Activated CD4-positive, alpha-beta memory T cell treated with anti-CD3 and anti-CD28 coated beads for 36 hours (primary cell): ENCODE measurements at regions not wholly inside any gene's neighbourhood (a gene's known extent, or its start where the extent isn't known, plus 50 kb on each side); places are given as distances from the start of the nearest gene placed in this dataset.
"Not testable (repeated sequence)": the region's sequence is repeated elsewhere in the genome, so short reads cannot be mapped to it uniquely, and the experiment has no call there.

Experiments used
- CTCF ChIA-PET: fragments of 350-600 bp; sonication (Branson Sonifier 250); formaldehyde crosslinking; loops from one replicate; lab custom pipeline; 2021; ENCODE audit warnings: antibody characterized with exemption, inconsistent platforms; lab: Charles Lee
- POLR2A ChIA-PET: fragments of 350-600 bp; sonication (Branson Sonifier 250); formaldehyde crosslinking; loops from one replicate; lab custom pipeline; 2021; ENCODE audit warnings: antibody characterized with exemption; lab: Charles Lee
- DNase-seq: peaks from one replicate; pipeline ENCODE4 v3.0.0-alpha.2; 2020
- H3K27ac Mint-ChIP-seq: one replicate; pipeline ENCODE4 v1.8.0; 2021; ENCODE audit warnings: mixed read lengths
- H3K27me3 Mint-ChIP-seq: one replicate; pipeline ENCODE4 v1.8.0; 2021; ENCODE audit warnings: mixed read lengths
- H3K36me3 Mint-ChIP-seq: one replicate; pipeline ENCODE4 v1.8.0; 2021; ENCODE audit warnings: mixed read lengths
- H3K4me1 Mint-ChIP-seq: one replicate; pipeline ENCODE4 v1.8.0; 2021; ENCODE audit warnings: low read depth, mixed read lengths
- H3K4me3 Mint-ChIP-seq: one replicate; pipeline ENCODE4 v1.8.0; 2021; ENCODE audit warnings: mild to moderate bottlenecking, mixed read lengths
- H3K9me3 Mint-ChIP-seq: one replicate; pipeline ENCODE4 v1.8.0; 2021; ENCODE audit warnings: mixed read lengths
- intact Hi-C: fragments of 100-400 bp; cut with micrococcal nuclease; formaldehyde crosslinking; loops from one replicate; pipeline ENCODE4 v1.15.1; 2023

DNA sequence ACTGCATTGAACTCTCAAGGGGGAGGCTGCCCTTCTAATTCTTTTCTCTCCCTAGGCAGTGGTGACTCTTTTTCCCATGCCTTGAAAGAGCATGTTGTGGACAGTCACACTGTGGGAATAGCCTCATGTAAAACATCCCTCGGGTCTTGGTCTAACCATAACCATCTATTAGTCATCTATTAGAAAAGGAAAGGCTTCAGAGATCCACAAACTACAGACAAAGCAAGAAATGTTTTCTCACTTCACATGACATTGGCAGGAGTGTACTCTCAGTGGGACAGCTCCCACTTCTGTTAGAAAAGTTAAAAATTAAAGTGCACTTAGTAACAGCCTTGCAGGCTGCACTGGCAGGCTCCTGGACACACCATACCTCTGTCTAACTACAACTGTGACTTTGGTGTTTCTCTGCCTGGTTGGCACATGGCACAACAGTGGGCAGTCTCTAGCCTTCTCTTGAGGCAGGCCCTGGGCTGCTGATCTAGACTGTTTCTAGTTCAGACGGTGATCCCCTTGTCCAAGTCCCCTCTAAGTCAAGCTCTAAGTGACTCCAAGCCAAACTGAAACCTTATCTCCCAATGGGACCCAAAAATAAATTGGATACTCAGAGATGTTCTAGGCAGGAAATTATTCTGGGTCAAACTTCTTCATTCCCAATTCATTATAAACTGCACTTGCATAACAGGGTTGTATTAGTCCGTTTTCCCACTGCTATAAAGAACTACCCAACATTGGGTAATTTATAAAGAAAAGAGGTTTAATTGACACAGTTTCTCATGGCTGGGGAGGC, 57.9 kb upstream of the ITGB1 start:
- POLR2A ChIA-PET: no interaction called here
- intact Hi-C loops: no loop called here

DNA sequence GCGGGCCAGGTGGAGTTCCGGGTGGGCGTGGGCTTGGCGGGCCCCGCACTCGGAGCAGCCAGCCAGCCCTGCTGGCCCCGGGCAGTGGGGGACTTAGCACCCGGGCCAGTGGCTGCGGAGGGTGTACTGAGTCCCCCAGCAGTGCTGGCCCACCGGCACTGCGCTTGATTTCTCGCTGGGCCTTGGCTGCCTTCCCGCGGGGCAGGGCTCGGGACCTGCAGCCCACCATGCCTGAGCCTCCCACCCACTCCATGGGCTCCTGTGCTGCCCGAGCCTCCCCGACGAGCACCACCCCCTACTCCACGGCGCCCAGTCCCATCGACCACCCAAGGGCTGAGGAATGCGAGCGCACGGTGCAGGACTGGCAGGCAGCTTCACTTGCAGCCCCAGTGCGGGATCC, 55.3 kb upstream of the ITGB1 start:
- CTCF ChIA-PET: interaction anchor here (0.8 kb wide), 1 partner anchor 119 kb away, joined by 3 read pairs; no protein-coding TSS in a partner anchor
- H3K27me3 Mint-ChIP-seq, H3K9me3 Mint-ChIP-seq, H3K27ac Mint-ChIP-seq, H3K36me3 Mint-ChIP-seq, POLR2A ChIA-PET, intact Hi-C loops, H3K4me3 Mint-ChIP-seq, DNase-seq: not testable (repeated sequence)
- peaks cover 38% of the 10 kb centered on the region for H3K4me1 Mint-ChIP-seq

More for the DNA sequence above, 57.9 kb upstream of the ITGB1 start:
- Mint-ChIP-seq H3K4me3 (no peak overlapping the region), H3K4me1 (peaks cover 14% of the 10 kb centered on the region), H3K9me3 (peaks cover 5% of the 10 kb centered on the region), H3K27ac (no peak overlapping the region), H3K36me3 (peaks cover 1% of the 10 kb centered on the region), H3K27me3 (no peaks in the 10 kb centered on the region)
- CTCF ChIA-PET: no interaction called here
- DNase-seq: no peak

DNA sequence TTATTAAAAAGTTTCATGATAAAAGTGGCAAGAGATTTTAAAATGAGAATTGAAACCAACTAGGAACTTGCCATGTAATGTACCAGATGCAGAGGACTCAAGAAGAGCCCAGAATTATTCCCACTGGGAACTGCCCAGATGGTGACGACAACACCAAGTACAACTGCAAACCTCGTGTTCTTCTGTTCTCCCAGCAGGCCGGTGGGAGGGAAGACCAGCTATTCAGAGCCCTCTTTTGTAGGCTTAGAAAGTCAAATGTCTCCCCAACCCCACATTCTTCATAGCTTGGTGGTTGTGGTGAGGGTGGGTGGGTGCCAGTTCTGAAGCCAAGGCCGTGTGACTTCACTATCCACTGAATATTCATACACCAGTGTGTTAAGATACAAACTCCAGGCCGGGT, 54.3 kb upstream of the ITGB1 start:
- Mint-ChIP-seq H3K27ac (no peak overlapping the region), H3K4me3 (no peak overlapping the region), H3K36me3 (peaks cover 1% of the 10 kb centered on the region), H3K27me3 (no peaks in the 10 kb centered on the region), H3K4me1 (peaks cover 40% of the 10 kb centered on the region), H3K9me3 (peaks cover 2% of the 10 kb centered on the region)
- no peak for DNase-seq
- intact Hi-C loops: no loop called here
- ChIA-PET CTCF (interaction anchor here (0.8 kb wide), 1 partner anchor 120 kb away, joined by 3 read pairs; no protein-coding TSS in a partner anchor), POLR2A (no interaction called here)

DNA sequence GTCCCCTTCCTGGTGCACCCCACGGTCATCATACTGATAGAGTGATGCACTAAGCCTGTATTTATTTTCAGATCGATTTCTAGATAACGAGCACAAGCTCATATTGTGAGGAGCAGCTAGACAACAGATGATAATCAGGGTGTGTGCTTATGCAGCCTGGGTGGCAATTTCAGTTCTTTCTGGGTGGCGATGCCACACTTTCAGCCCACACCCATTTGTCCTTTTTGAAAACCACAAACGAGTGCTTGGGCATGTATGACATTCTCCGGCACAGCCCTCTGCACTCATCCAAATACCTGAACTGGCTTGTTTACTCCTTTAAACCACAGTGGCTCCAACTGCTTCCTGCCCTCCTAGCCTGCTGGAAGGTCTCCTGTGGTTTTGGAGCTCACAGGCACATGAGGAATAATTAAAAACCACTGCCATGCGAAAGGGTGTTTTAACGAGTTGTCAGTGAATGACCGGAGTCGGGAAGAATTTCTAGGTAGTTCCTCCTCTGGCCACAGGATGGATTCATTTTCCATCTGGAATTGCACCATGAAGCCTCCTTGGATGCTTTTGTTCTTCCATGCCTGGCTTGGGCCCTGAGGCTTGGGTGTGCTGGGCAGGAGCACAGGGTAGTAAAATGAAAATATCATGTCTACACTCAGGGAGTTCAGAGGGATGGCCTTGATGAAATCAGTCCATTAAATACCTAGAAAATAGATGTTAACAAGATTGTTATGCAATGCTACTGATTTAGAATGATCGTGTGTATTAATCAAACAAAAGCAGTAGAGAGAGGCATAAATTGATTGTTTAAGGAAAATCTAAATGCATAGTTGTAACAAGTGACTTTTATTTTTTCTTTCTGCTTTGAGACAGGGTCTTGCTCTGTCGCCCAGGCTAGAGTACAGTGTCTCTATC, 52.4 kb upstream of the ITGB1 start:
- no peaks in the 10 kb centered on the region for H3K9me3 Mint-ChIP-seq
- H3K36me3 Mint-ChIP-seq: peaks cover 1% of the 10 kb centered on the region
- POLR2A ChIA-PET: interaction anchor here (1.1 to 1.8 kb wide), 6 partner anchors 16 to 133 kb away, joined by 3 to 9 read pairs (median 4); no protein-coding TSS in a partner anchor
- no peaks in the 10 kb centered on the region for H3K27me3 Mint-ChIP-seq
- intact Hi-C loops: no loop called here
- DNase-seq: peak; percentile 49
- peak overlapping the region; percentile 24 for H3K4me3 Mint-ChIP-seq
- peak overlapping the region; percentile 11 for H3K27ac Mint-ChIP-seq
- H3K4me1 Mint-ChIP-seq: peaks cover 40% of the 10 kb centered on the region
- CTCF ChIA-PET: interaction anchor here (1.0 to 3.2 kb wide), 8 partner anchors 92 to 215 kb away, joined by 3 to 50 read pairs (median 6); no protein-coding TSS in a partner anchor

DNA sequence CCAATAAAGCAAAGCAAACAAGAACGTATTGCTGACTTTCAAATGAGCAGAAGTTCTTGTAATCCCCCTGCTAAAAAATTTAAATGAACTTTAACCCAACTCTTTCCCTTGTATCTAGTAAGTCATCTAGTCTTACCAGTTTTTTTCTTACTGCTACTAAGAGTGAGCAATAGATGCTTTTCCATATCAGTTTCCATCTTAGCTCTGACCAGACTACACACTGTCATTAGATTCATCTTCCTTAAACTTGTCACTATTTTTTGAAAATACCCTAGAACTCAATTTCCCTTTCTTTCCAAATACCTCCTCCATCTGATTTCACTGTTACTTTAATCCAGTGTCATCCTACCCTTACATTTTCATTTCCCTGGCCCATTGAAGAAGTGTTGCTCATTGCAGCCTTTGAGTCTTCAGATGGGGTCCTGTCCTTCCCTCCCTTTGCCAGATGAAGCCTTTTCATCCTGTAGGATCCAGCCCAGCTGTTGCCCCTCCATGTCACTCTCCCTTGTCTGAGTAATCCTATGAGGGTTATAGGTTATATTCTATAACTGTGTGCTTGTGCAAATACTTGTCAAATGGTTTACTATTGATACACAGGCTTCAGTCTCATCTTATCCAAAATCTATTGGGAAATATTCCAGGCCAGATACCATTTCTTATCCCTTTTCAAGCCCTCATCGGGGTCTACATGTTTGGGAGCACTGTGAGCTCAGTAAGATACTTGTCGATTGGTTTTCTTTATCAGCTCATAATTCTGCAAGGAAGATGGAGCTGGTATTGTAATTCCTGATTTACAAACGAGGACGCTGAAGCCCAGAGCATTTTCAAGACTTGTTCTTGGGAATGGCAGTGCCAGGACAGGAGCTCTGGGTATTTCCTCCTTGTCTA, 51.5 kb upstream of the ITGB1 start:
- H3K4me3 Mint-ChIP-seq: peak overlapping the region; percentile 1
- peaks cover 1% of the 10 kb centered on the region for H3K36me3 Mint-ChIP-seq
- no peaks in the 10 kb centered on the region for H3K27me3 Mint-ChIP-seq
- CTCF ChIA-PET: interaction anchor here (0.6 to 3.2 kb wide), 56 partner anchors 10 to 767 kb away, joined by 3 to 50 read pairs (median 4); no protein-coding TSS in a partner anchor
- DNase-seq: no peak
- intact Hi-C loops: loop anchor here (1.0 to 5.0 kb wide), 9 partner anchors 17 to 631 kb away; partner anchors contain the start of gene CCDC7
- POLR2A ChIA-PET: interaction anchor here (0.7 to 1.8 kb wide), 11 partner anchors 10 to 136 kb away, joined by 3 to 11 read pairs (median 3); no protein-coding TSS in a partner anchor
- H3K9me3 Mint-ChIP-seq: no peaks in the 10 kb centered on the region
- peaks cover 43% of the 10 kb centered on the region for H3K4me1 Mint-ChIP-seq
- H3K27ac Mint-ChIP-seq: peak overlapping the region; percentile 76

DNA sequence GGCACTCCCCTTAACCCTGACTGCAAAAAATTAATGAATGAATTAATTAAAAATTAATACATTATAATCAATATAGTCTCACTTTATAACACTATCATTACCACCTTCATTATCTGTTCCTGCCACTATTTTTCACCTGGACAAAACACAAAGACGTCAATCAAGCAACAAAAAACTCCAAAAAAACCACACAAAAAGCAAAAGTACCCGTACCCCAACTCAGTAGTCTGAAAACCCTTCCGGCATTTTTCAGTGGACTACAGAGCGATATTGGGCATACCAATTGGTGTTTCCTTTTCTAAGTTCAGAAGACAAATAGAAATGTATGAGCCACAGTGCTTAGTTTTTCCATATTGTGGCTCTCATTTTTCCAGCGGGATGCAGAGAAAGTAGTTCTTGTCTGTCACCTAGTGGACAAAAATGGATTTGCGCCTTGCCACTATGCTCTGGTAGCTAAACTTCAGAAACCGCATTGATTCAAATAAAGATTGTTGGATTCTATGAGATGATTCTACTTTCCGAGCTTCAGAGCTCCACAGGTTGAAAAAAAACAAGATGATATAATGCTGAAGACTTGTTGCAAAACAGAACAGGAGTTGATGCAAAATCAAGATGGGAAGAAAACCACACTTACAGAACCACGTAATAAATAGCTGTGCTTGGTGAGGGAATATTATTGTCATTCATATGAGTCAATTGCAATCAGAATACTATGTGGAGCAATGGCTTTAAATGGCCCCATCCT, 50.6 kb upstream of the ITGB1 start:
- Mint-ChIP-seq H3K9me3 (no peaks in the 10 kb centered on the region), H3K4me1 (peaks cover 43% of the 10 kb centered on the region), H3K27ac (peak overlapping the region; percentile 76), H3K4me3 (peak overlapping the region; percentile 66), H3K36me3 (no peaks in the 10 kb centered on the region), H3K27me3 (no peaks in the 10 kb centered on the region)
- peak; percentile 79 for DNase-seq
- POLR2A ChIA-PET: interaction anchor here (0.7 to 1.8 kb wide), 8 partner anchors 10 to 137 kb away, joined by 3 to 11 read pairs (median 4); no protein-coding TSS in a partner anchor
- CTCF ChIA-PET: interaction anchor here (0.6 to 3.2 kb wide), 54 partner anchors 11 to 767 kb away, joined by 3 to 50 read pairs (median 4); no protein-coding TSS in a partner anchor
- intact Hi-C loops: loop anchor here (1.0 to 5.0 kb wide), 10 partner anchors 18 to 630 kb away; partner anchors contain the start of gene CCDC7

DNA sequence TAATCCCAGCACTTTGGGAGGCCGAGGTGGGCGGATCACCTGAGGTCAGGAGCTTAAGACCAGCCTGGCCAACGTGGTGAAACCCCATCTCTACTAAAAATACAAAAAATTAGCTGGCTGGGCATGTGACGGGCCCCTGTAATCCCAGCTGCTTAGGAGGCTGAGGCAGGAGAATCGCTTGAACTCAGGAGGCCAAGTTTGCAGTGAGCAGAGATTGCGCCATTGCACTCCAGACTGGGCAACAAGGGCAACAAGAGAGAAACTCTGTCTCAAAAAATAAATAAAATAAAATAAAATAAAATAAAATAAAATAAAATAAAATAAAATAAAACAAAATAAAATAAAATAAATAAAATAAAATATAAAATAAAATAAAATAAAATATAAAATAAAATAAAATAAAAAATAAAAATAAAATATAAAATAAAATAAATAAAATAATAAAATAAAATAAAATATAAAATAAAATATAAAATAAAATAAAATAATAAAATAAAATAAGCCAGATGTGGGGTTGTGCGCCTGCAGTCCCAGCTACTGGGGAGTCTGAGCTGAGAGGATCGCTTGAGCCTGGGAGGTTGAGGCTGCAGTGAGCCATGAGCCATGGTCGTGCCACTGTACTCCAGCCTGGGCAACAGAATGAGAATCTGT, 49.8 kb upstream of the ITGB1 start:
- intact Hi-C loops: loop anchor here (1.0 to 5.0 kb wide), 6 partner anchors 19 to 629 kb away; partner anchors contain the start of gene CCDC7
- H3K27me3 Mint-ChIP-seq, H3K36me3 Mint-ChIP-seq, H3K9me3 Mint-ChIP-seq, POLR2A ChIA-PET, H3K4me3 Mint-ChIP-seq, H3K27ac Mint-ChIP-seq, DNase-seq: not testable (repeated sequence)
- peaks cover 43% of the 10 kb centered on the region for H3K4me1 Mint-ChIP-seq
- CTCF ChIA-PET: interaction anchor here (1.2 to 2.3 kb wide), 6 partner anchors 27 to 221 kb away, joined by 3 to 14 read pairs (median 4); no protein-coding TSS in a partner anchor
